ENCODE measurements at regions not wholly inside any gene's neighbourhood (a gene's known extent, or its start where the extent isn't known, plus 50 kb on each side); places are given as distances from the start of the nearest gene placed in this dataset.

- H3K9me3 ChIP-seq (ENCODE audit: insufficient read depth, low read length), result no peaks in the 10 kb centered on the region
- H2AFZ ChIP-seq (ENCODE audit: low read depth, low read length, severe bottlenecking), result no peak overlapping the region
- H3K27me3 ChIP-seq (ENCODE audit: low read length), result no peaks in the 10 kb centered on the region
- H3F3A ChIP-seq (ENCODE audit: insufficient read depth), result no peaks in the 10 kb centered on the region
- H3K4me2 ChIP-seq (ENCODE audit: low read depth, low read length, poor library complexity, severe bottlenecking), result no peak overlapping the region
- TF ChIP-seq CTCF (IDR thresholded peaks at IDR 0.05; ENCODE audit: insufficient read depth, low read length, poor library complexity, severe bottlenecking) (no peak), EZH2phosphoT487 (conservative IDR thresholded peaks at IDR 0.05; ENCODE audit: low read length) (no peak)
- H3K79me2 ChIP-seq (ENCODE audit: insufficient read depth, low read length), result no peaks in the 10 kb centered on the region
- H3K4me3 ChIP-seq (ENCODE audit: insufficient read depth, low read length, poor library complexity, severe bottlenecking), result no peak overlapping the region
- no peak overlapping the region for H3K27ac ChIP-seq (ENCODE audit: low read depth, low read length)
- no peaks in the 10 kb centered on the region for H3K9me2 ChIP-seq (replicated peaks; ENCODE audit: insufficient read depth, low read length)
- no peaks in the 10 kb centered on the region for H3K36me3 ChIP-seq (ENCODE audit: low read length)
- H4K20me1 ChIP-seq (ENCODE audit: low read depth, low read length), result no peaks in the 10 kb centered on the region
- H3K9ac ChIP-seq (ENCODE audit: low read length), result no peak overlapping the region
Observed at GRCh38 chr12:127657036-127657435, 609.9 kb upstream of the TMEM132C start.

- H3K27me3 ChIP-seq (ENCODE audit: low read length), result no peaks in the 10 kb centered on the region
Observed at GRCh38 chr12:127660961-127661360, 606.0 kb upstream of the TMEM132C start.

GRCh38 chr12:127663716-127664115, 603.3 kb upstream of the TMEM132C start:
- no peaks in the 10 kb centered on the region for H3K36me3 ChIP-seq (ENCODE audit: low read length)
- no peak for TF ChIP-seq CTCF (IDR thresholded peaks at IDR 0.05; ENCODE audit: insufficient read depth, low read length, poor library complexity, severe bottlenecking)
- no peak for TF ChIP-seq EZH2phosphoT487 (conservative IDR thresholded peaks at IDR 0.05; ENCODE audit: low read length)

More at GRCh38 chr12:127660961-127661360, 606.0 kb upstream of the TMEM132C start:
- Histone ChIP-seq H3K9me2 (replicated peaks; ENCODE audit: insufficient read depth, low read length) (no peaks in the 10 kb centered on the region), H3K27ac (ENCODE audit: low read depth, low read length) (no peak overlapping the region), H3F3A (ENCODE audit: insufficient read depth) (no peaks in the 10 kb centered on the region), H2AFZ (ENCODE audit: low read depth, low read length, severe bottlenecking) (no peak overlapping the region), H3K9ac (ENCODE audit: low read length) (no peak overlapping the region), H3K4me2 (ENCODE audit: low read depth, low read length, poor library complexity, severe bottlenecking) (no peak overlapping the region), H3K79me2 (ENCODE audit: insufficient read depth, low read length) (no peaks in the 10 kb centered on the region), H4K20me1 (ENCODE audit: low read depth, low read length) (no peaks in the 10 kb centered on the region), H3K36me3 (ENCODE audit: low read length) (no peaks in the 10 kb centered on the region), H3K9me3 (ENCODE audit: insufficient read depth, low read length) (no peaks in the 10 kb centered on the region), H3K4me3 (ENCODE audit: insufficient read depth, low read length, poor library complexity, severe bottlenecking) (no peak overlapping the region)
- TF ChIP-seq CTCF (IDR thresholded peaks at IDR 0.05; ENCODE audit: insufficient read depth, low read length, poor library complexity, severe bottlenecking) (no peak), EZH2phosphoT487 (conservative IDR thresholded peaks at IDR 0.05; ENCODE audit: low read length) (no peak)

More at GRCh38 chr12:127663716-127664115, 603.3 kb upstream of the TMEM132C start:
- Histone ChIP-seq H3F3A (ENCODE audit: insufficient read depth) (no peaks in the 10 kb centered on the region), H4K20me1 (ENCODE audit: low read depth, low read length) (no peaks in the 10 kb centered on the region), H2AFZ (ENCODE audit: low read depth, low read length, severe bottlenecking) (no peak overlapping the region), H3K9me2 (replicated peaks; ENCODE audit: insufficient read depth, low read length) (no peaks in the 10 kb centered on the region), H3K27me3 (ENCODE audit: low read length) (no peaks in the 10 kb centered on the region), H3K9me3 (ENCODE audit: insufficient read depth, low read length) (no peaks in the 10 kb centered on the region), H3K79me2 (ENCODE audit: insufficient read depth, low read length) (no peaks in the 10 kb centered on the region), H3K27ac (ENCODE audit: low read depth, low read length) (no peak overlapping the region), H3K4me3 (ENCODE audit: insufficient read depth, low read length, poor library complexity, severe bottlenecking) (no peak overlapping the region), H3K4me2 (ENCODE audit: low read depth, low read length, poor library complexity, severe bottlenecking) (no peak overlapping the region), H3K9ac (ENCODE audit: low read length) (no peak overlapping the region)
